OCI-LY7 (cell line): ENCODE measurements at regions not wholly inside any gene's neighbourhood (a gene's known extent, or its start where the extent isn't known, plus 50 kb on each side); places are given as distances from the start of the nearest gene placed in this dataset.

Experiments used
- EZH2phosphoT487 ChIP-seq: fragments of 200-600 bp; sonication (generic); IDR thresholded peaks from 2 replicates; pipeline ENCODE4 v1.6.1; 2018; ENCODE audit warnings: low read depth, borderline replicate concordance, mild to moderate bottlenecking, mixed run types, antibody characterized with exemption, low read length, moderate library complexity, mixed read lengths
- TF ChIP-seq, protein P1 (sequence below): fragments of 200-600 bp; sonication (generic); conservative IDR thresholded peaks from 2 replicates; pipeline ENCODE4 v1.5.1; 2014; ENCODE audit warnings: mild to moderate bottlenecking, antibody characterized with exemption, low read length, moderate library complexity, mixed read lengths

DNA sequence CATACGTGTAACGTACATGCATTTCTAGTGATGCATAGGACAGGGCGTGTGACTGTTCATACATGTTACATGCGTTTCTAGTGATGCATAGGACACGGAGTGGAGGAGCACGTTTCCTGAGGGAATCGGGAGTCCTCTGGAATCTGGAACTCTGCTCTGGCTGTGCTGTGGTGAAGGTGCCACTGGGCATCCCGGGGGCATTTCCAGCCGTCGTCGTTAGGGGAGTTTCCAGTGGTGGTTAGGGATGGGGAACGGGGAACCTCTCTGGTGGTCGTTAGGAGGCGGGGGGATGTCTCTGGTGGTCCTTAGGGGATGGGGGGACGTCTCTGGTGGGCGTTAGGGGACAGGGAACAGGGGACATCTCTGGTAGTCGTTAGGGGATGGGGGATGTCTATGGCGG lies 209.6 kb upstream of the SOX1 start:
- TF ChIP-seq, protein P1, sequence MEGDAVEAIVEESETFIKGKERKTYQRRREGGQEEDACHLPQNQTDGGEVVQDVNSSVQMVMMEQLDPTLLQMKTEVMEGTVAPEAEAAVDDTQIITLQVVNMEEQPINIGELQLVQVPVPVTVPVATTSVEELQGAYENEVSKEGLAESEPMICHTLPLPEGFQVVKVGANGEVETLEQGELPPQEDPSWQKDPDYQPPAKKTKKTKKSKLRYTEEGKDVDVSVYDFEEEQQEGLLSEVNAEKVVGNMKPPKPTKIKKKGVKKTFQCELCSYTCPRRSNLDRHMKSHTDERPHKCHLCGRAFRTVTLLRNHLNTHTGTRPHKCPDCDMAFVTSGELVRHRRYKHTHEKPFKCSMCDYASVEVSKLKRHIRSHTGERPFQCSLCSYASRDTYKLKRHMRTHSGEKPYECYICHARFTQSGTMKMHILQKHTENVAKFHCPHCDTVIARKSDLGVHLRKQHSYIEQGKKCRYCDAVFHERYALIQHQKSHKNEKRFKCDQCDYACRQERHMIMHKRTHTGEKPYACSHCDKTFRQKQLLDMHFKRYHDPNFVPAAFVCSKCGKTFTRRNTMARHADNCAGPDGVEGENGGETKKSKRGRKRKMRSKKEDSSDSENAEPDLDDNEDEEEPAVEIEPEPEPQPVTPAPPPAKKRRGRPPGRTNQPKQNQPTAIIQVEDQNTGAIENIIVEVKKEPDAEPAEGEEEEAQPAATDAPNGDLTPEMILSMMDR = no peak
- TF ChIP-seq EZH2phosphoT487 = no peak
